ENCODE measurements at regions not wholly inside any gene's neighbourhood (a gene's known extent, or its start where the extent isn't known, plus 50 kb on each side); places are given as distances from the start of the nearest gene placed in this dataset.

- WGBS, 3 donors, result 89 to 94% (median 93%) methylated on average over 3 of the region's 3 CpGs
- DNase-seq (no peak), ATAC-seq (no peak)
- H3K27me3 ChIP-seq (ENCODE audit: insufficient read depth in 3 of 3, low read length in 2 of 3), result no peaks in the 10 kb centered on the region
- H3K4me3 ChIP-seq, result no peak overlapping the region
- no peaks in the 10 kb centered on the region for H3K4me1 ChIP-seq
- no peak overlapping the region for H3K27ac ChIP-seq
- no peaks in the 10 kb centered on the region for H3K36me3 ChIP-seq (ENCODE audit: insufficient read depth in 1 of 2, low read depth in 1 of 2)
- no peak for TF ChIP-seq CTCF (IDR thresholded peaks at IDR 0.05)
- intact Hi-C loops (cut with DNase I), result no loop called here
- no peaks in the 10 kb centered on the region for H3K9me3 ChIP-seq
These were observed 598.6 kb upstream of the MGMT start for GRCh38 chr10:128868481-128868880.

GRCh38 chr10:128869101-128869749 is 597.8 kb upstream of the MGMT start:
- Histone ChIP-seq H3K27ac (no peak overlapping the region), H3K36me3 (ENCODE audit: insufficient read depth in 1 of 2, low read depth in 1 of 2) (no peaks in the 10 kb centered on the region), H3K9me3 (no peaks in the 10 kb centered on the region), H3K27me3 (ENCODE audit: insufficient read depth in 3 of 3, low read length in 2 of 3) (no peaks in the 10 kb centered on the region), H3K4me1 (no peaks in the 10 kb centered on the region), H3K4me3 (no peak overlapping the region)
- TF ChIP-seq CTCF (IDR thresholded peaks at IDR 0.05), result no peak
- DNase-seq, result no peak
- intact Hi-C loops (cut with DNase I), result no loop called here
- WGBS, 3 donors, result 77 to 79% (median 78%) methylated on average over 15 of the region's 15 CpGs
- ATAC-seq, result no peak

- Histone ChIP-seq H3K27me3 (ENCODE audit: insufficient read depth in 3 of 3, low read length in 2 of 3) (no peaks in the 10 kb centered on the region), H3K9me3 (no peaks in the 10 kb centered on the region), H3K27ac (no peak overlapping the region), H3K4me1 (no peaks in the 10 kb centered on the region), H3K4me3 (no peak overlapping the region), H3K36me3 (ENCODE audit: insufficient read depth in 1 of 2, low read depth in 1 of 2) (no peaks in the 10 kb centered on the region)
- WGBS, 3 donors, result 77 to 88% (median 81%) methylated on average over 11 of the region's 11 CpGs
- no peak for TF ChIP-seq CTCF (IDR thresholded peaks at IDR 0.05)
- no peak for ATAC-seq
- no peak for DNase-seq
- intact Hi-C loops (cut with DNase I), result loop anchor here in 1 of 2 donors (10.0 kb wide), 1 partner anchor 236 kb away; no protein-coding TSS in a partner anchor
These were observed 596.0 kb upstream of the MGMT start for GRCh38 chr10:128870830-128871597.

GRCh38 chr10:128871671-128872231 is 595.3 kb upstream of the MGMT start:
- Histone ChIP-seq H3K27me3 (ENCODE audit: insufficient read depth in 3 of 3, low read length in 2 of 3) (no peaks in the 10 kb centered on the region), H3K9me3 (no peaks in the 10 kb centered on the region), H3K4me1 (no peaks in the 10 kb centered on the region), H3K36me3 (ENCODE audit: insufficient read depth in 1 of 2, low read depth in 1 of 2) (no peaks in the 10 kb centered on the region), H3K27ac (no peak overlapping the region), H3K4me3 (no peak overlapping the region)
- no peak for TF ChIP-seq CTCF (IDR thresholded peaks at IDR 0.05)
- intact Hi-C loops (cut with DNase I), result loop anchor here in 1 of 2 donors (10.0 kb wide), 1 partner anchor 237 kb away; no protein-coding TSS in a partner anchor
- no peak for ATAC-seq
- WGBS, 3 donors, result 92 to 96% (median 94%) methylated on average over 14 of the region's 14 CpGs
- no peak for DNase-seq
